Osteocyte (in vitro differentiated cells): ENCODE measurements at regions not wholly inside any gene's neighbourhood (a gene's known extent, or its start where the extent isn't known, plus 50 kb on each side); places are given as distances from the start of the nearest gene placed in this dataset.
"Not testable (repeated sequence)": the region's sequence is repeated elsewhere in the genome, so short reads cannot be mapped to it uniquely, and the experiment has no call there.

Experiments
- DNase-seq: peaks from one replicate; pipeline ENCODE4 v3.0.0; 2021; ENCODE audit warnings: mixed read lengths; ENCODE audit not compliant: unreplicated experiment; ENCODE audit errors: extremely low spot score
- H3K27ac Mint-ChIP-seq: one replicate; pipeline ENCODE4 v1.8.0; 2021; ENCODE audit warnings: mild to moderate bottlenecking, mixed read lengths; ENCODE audit not compliant: unreplicated experiment
- H3K27me3 Mint-ChIP-seq: one replicate; pipeline ENCODE4 v1.8.0; 2021; ENCODE audit warnings: mixed read lengths; ENCODE audit not compliant: unreplicated experiment
- H3K36me3 Mint-ChIP-seq: one replicate; pipeline ENCODE4 v1.8.0; 2021; ENCODE audit warnings: mixed read lengths; ENCODE audit not compliant: unreplicated experiment
- H3K4me1 Mint-ChIP-seq: one replicate; pipeline ENCODE4 v1.8.0; 2021; ENCODE audit warnings: mixed read lengths; ENCODE audit not compliant: unreplicated experiment
- H3K4me3 Mint-ChIP-seq: one replicate; pipeline ENCODE4 v1.8.0; 2021; ENCODE audit warnings: mild to moderate bottlenecking, moderate library complexity, mixed read lengths; ENCODE audit not compliant: unreplicated experiment
- H3K9me3 Mint-ChIP-seq: one replicate; pipeline ENCODE4 v1.8.0; 2021; ENCODE audit warnings: mixed read lengths; ENCODE audit not compliant: unreplicated experiment
- CTCF ChIP-seq: fragments of 200-600 bp; sonication (generic); IDR thresholded peaks from 2 replicates; pipeline ENCODE4 v1.5.0; 2021; ENCODE audit warnings: antibody characterized with exemption, mild to moderate bottlenecking, moderate library complexity

GRCh38 chr5:71783891-71784290 lies 64.8 kb downstream of the CARTPT start:
- no peak for TF ChIP-seq CTCF
- no peak for DNase-seq
- no peak overlapping the region for H3K27ac Mint-ChIP-seq
- H3K4me3 Mint-ChIP-seq, result no peak overlapping the region
- H3K4me1 Mint-ChIP-seq, result peaks cover 8% of the 10 kb centered on the region
- H3K27me3 Mint-ChIP-seq, result peaks cover 17% of the 10 kb centered on the region
- H3K36me3 Mint-ChIP-seq, result no peaks in the 10 kb centered on the region
- H3K9me3 Mint-ChIP-seq, result no peaks in the 10 kb centered on the region

- Mint-ChIP-seq H3K4me3 (no peak overlapping the region), H3K27me3 (peaks cover 30% of the 10 kb centered on the region), H3K36me3 (no peaks in the 10 kb centered on the region), H3K9me3 (peaks cover 4% of the 10 kb centered on the region), H3K27ac (no peak overlapping the region), H3K4me1 (peaks cover 8% of the 10 kb centered on the region)
- DNase-seq, result no peak
- TF ChIP-seq CTCF, result no peak
Measured at GRCh38 chr5:71786337-71787055, 67.4 kb downstream of the CARTPT start.

GRCh38 chr5:71788794-71789193 lies 69.7 kb downstream of the CARTPT start:
- Mint-ChIP-seq H3K27ac (no peak overlapping the region), H3K36me3 (no peaks in the 10 kb centered on the region), H3K9me3 (peaks cover 10% of the 10 kb centered on the region), H3K4me3 (no peak overlapping the region), H3K4me1 (no peaks in the 10 kb centered on the region), H3K27me3 (peaks cover 36% of the 10 kb centered on the region)
- DNase-seq, result no peak
- no peak for TF ChIP-seq CTCF

- Mint-ChIP-seq H3K4me3 (no peak overlapping the region), H3K9me3 (peaks cover 10% of the 10 kb centered on the region), H3K27me3 (peaks cover 36% of the 10 kb centered on the region), H3K4me1 (no peaks in the 10 kb centered on the region), H3K36me3 (no peaks in the 10 kb centered on the region), H3K27ac (no peak overlapping the region)
- no peak for TF ChIP-seq CTCF
- DNase-seq, result no peak
Measured at GRCh38 chr5:71789746-71790145, 70.7 kb downstream of the CARTPT start.

- H3K27me3 Mint-ChIP-seq, result peaks cover 36% of the 10 kb centered on the region
- DNase-seq, result no peak
- H3K9me3 Mint-ChIP-seq, result peaks cover 10% of the 10 kb centered on the region
- H3K4me1 Mint-ChIP-seq, result no peaks in the 10 kb centered on the region
- no peak for TF ChIP-seq CTCF
- H3K36me3 Mint-ChIP-seq, result no peaks in the 10 kb centered on the region
- no peak overlapping the region for H3K27ac Mint-ChIP-seq
- H3K4me3 Mint-ChIP-seq, result no peak overlapping the region
Measured at GRCh38 chr5:71790433-71790832, 71.4 kb downstream of the CARTPT start.

GRCh38 chr5:71792041-71792440 lies 73.0 kb downstream of the CARTPT start:
- not testable (repeated sequence) for H3K4me1 Mint-ChIP-seq, DNase-seq, H3K4me3 Mint-ChIP-seq, H3K27ac Mint-ChIP-seq, H3K36me3 Mint-ChIP-seq
- H3K9me3 Mint-ChIP-seq, result peaks cover 10% of the 10 kb centered on the region
- peaks cover 41% of the 10 kb centered on the region for H3K27me3 Mint-ChIP-seq
